Activated naive CD4-positive, alpha-beta T cell treated with Interleukin-2 at 50 U/mL for 16 hours (primary cell): ENCODE measurements at regions not wholly inside any gene's neighbourhood (a gene's known extent, or its start where the extent isn't known, plus 50 kb on each side); places are given as distances from the start of the nearest gene placed in this dataset.

Source experiments
- DNase-seq: peaks from one replicate; pipeline ENCODE4 v3.0.0-alpha.2; 2020

GRCh38 chr2:181357979-181358378, 99.2 kb upstream of the ITGA4 start:
- no peak for DNase-seq

GRCh38 chr2:181362561-181362960, 94.6 kb upstream of the ITGA4 start:
- no peak for DNase-seq

- no peak for DNase-seq
These were observed 94.0 kb upstream of the ITGA4 start for GRCh38 chr2:181363164-181363563.

GRCh38 chr2:181364492-181365170, 92.6 kb upstream of the ITGA4 start:
- no peak for DNase-seq

- no peak for DNase-seq
These were observed 90.5 kb upstream of the ITGA4 start for GRCh38 chr2:181366675-181367175.

- DNase-seq = no peak
These were observed 89.8 kb upstream of the ITGA4 start for GRCh38 chr2:181367411-181367810.

GRCh38 chr2:181367906-181368435, 89.2 kb upstream of the ITGA4 start:
- DNase-seq = no peak

GRCh38 chr2:181370126-181370525, 87.1 kb upstream of the ITGA4 start:
- no peak for DNase-seq

GRCh38 chr2:181371195-181371594, 86.0 kb upstream of the ITGA4 start:
- no peak for DNase-seq

GRCh38 chr2:181371782-181372645, 85.2 kb upstream of the ITGA4 start:
- DNase-seq = no peak

GRCh38 chr2:181372646-181373040, 84.5 kb upstream of the ITGA4 start:
- DNase-seq = no peak

GRCh38 chr2:181374781-181375675, 82.2 kb upstream of the ITGA4 start:
- no peak for DNase-seq

- no peak for DNase-seq
These were observed 80.7 kb upstream of the ITGA4 start for GRCh38 chr2:181376442-181376841.

- no peak for DNase-seq
These were observed 80.2 kb upstream of the ITGA4 start for GRCh38 chr2:181376999-181377398.

GRCh38 chr2:181378491-181378890, 78.7 kb upstream of the ITGA4 start:
- no peak for DNase-seq

- no peak for DNase-seq
These were observed 76.6 kb upstream of the ITGA4 start for GRCh38 chr2:181380581-181380980.

- DNase-seq = no peak
These were observed 72.3 kb upstream of the ITGA4 start for GRCh38 chr2:181384923-181385322.

GRCh38 chr2:181389524-181389923, 67.7 kb upstream of the ITGA4 start:
- DNase-seq = no peak

GRCh38 chr2:181393472-181393871, 63.7 kb upstream of the ITGA4 start:
- DNase-seq = no peak

GRCh38 chr2:181394741-181395437, 62.3 kb upstream of the ITGA4 start:
- no peak for DNase-seq

GRCh38 chr2:181395851-181396250, 61.3 kb upstream of the ITGA4 start:
- DNase-seq = no peak
